Mesendoderm (in vitro differentiated cells): ENCODE measurements at regions not wholly inside any gene's neighbourhood (a gene's known extent, or its start where the extent isn't known, plus 50 kb on each side); places are given as distances from the start of the nearest gene placed in this dataset.

Source experiments
- DNase-seq: peaks from one replicate; pipeline ENCODE4 v3.0.0; 2013
- H2AK5ac ChIP-seq: 2 replicates; pipeline ENCODE4 v1.6.1; 2013; ENCODE audit warnings: low read length, inconsistent platforms
- H2BK120ac ChIP-seq: 2 replicates; pipeline ENCODE4 v1.6.1; 2013; ENCODE audit warnings: low read depth, mild to moderate bottlenecking, low read length, moderate library complexity, mixed read lengths
- H2BK15ac ChIP-seq: replicated peaks from 2 replicates; pipeline ENCODE4 v1.6.1; 2013; ENCODE audit warnings: low read depth, mild to moderate bottlenecking, moderate library complexity
- H2BK5ac ChIP-seq: 2 replicates; pipeline ENCODE4 v1.6.1; 2013; ENCODE audit warnings: low read length, inconsistent platforms
- H3K18ac ChIP-seq: 2 replicates; pipeline ENCODE4 v1.6.1; 2013; ENCODE audit warnings: mild to moderate bottlenecking, low read length, mixed read lengths
- H3K23ac ChIP-seq: one replicate; pipeline ENCODE4 v1.6.1; 2013; ENCODE audit warnings: low read length
- H3K27ac ChIP-seq: 2 replicates; pipeline ENCODE4 v1.5.1; 2013; ENCODE audit warnings: low read depth, mild to moderate bottlenecking, inconsistent platforms, low read length, moderate library complexity
- H3K27me3 ChIP-seq: 2 replicates; pipeline ENCODE4 v1.6.1; 2013; ENCODE audit warnings: low read length, control low read depth, mild to moderate bottlenecking, inconsistent platforms; ENCODE audit not compliant: insufficient read depth, poor library complexity
- H3K36me3 ChIP-seq: 2 replicates; pipeline ENCODE4 v1.6.1; 2013; ENCODE audit warnings: low read length, inconsistent platforms; ENCODE audit not compliant: control insufficient read depth, insufficient read depth
- H3K4ac ChIP-seq: one replicate; pipeline ENCODE4 v1.6.1; 2013; ENCODE audit warnings: low read depth, mild to moderate bottlenecking, low read length, moderate library complexity
- H3K4me1 ChIP-seq: 2 replicates; pipeline ENCODE4 v1.6.1; 2013; ENCODE audit warnings: low read depth, low read length, inconsistent platforms; ENCODE audit not compliant: control insufficient read depth
- H3K4me2 ChIP-seq: 2 replicates; pipeline ENCODE4 v1.6.1; 2013; ENCODE audit warnings: low read length
- H3K4me3 ChIP-seq: 2 replicates; pipeline ENCODE4 v1.5.1; 2013; ENCODE audit warnings: mild to moderate bottlenecking, low read length
- H3K56ac ChIP-seq: one replicate; pipeline ENCODE4 v1.6.1; 2013; ENCODE audit warnings: low read length
- H3K79me1 ChIP-seq: 2 replicates; pipeline ENCODE4 v1.6.1; 2013; ENCODE audit warnings: low read length, inconsistent platforms
- H3K79me2 ChIP-seq: 2 replicates; pipeline ENCODE4 v1.6.1; 2013; ENCODE audit warnings: mild to moderate bottlenecking, low read length; ENCODE audit not compliant: control insufficient read depth, insufficient read depth
- H3K9ac ChIP-seq: 2 replicates; pipeline ENCODE4 v1.6.1; 2013; ENCODE audit warnings: low read length, inconsistent platforms
- H4K5ac ChIP-seq: one replicate; pipeline ENCODE4 v1.6.1; 2013; ENCODE audit warnings: low read length
- H4K8ac ChIP-seq: one replicate; pipeline ENCODE4 v1.6.1; 2013; ENCODE audit warnings: low read depth, mild to moderate bottlenecking, control low read depth, low read length, moderate library complexity
- WGBS: extraction: QIAGEN DNeasy Blood & Tissue Kit; methylation state at CpG from one replicate; pipeline ENCODE4 v1.1.7; 2013; ENCODE audit warnings: low lambda C conversion rate, missing lambda C conversion rate; ENCODE audit not compliant: insufficient coverage; ENCODE audit errors: extremely low coverage; 5-methylcytosine and 5-hydroxymethylcytosine counted together

- Histone ChIP-seq H3K9ac (no peak overlapping the region), H3K79me2 (no peaks in the 10 kb centered on the region), H2BK120ac (no peak overlapping the region), H3K4ac (no peak overlapping the region), H3K4me1 (no peaks in the 10 kb centered on the region), H4K5ac (no peak overlapping the region), H4K8ac (no peak overlapping the region), H3K23ac (no peak overlapping the region), H2BK5ac (no peak overlapping the region), H2AK5ac (no peak overlapping the region), H3K36me3 (no peaks in the 10 kb centered on the region), H3K4me3 (no peak overlapping the region), H3K79me1 (no peaks in the 10 kb centered on the region), H3K4me2 (no peak overlapping the region), H3K56ac (no peak overlapping the region), H3K27me3 (no peaks in the 10 kb centered on the region), H3K18ac (no peak overlapping the region), H3K27ac (no peak overlapping the region), H2BK15ac (no peak overlapping the region)
- WGBS = no CpG with 5 or more reads among the region's 2 CpGs
- DNase-seq = no peak
Observed at GRCh38 chr1:186620566-186621350, 59.5 kb downstream of the PTGS2 start.

- Histone ChIP-seq H4K8ac (no peak overlapping the region), H2AK5ac (no peak overlapping the region), H4K5ac (no peak overlapping the region), H3K18ac (no peak overlapping the region), H2BK15ac (no peak overlapping the region), H3K23ac (no peak overlapping the region), H3K4me3 (no peak overlapping the region), H3K27me3 (no peaks in the 10 kb centered on the region), H2BK120ac (no peak overlapping the region), H3K9ac (no peak overlapping the region), H3K36me3 (no peaks in the 10 kb centered on the region), H3K4me1 (no peaks in the 10 kb centered on the region), H3K4me2 (no peak overlapping the region), H3K79me2 (no peaks in the 10 kb centered on the region), H3K4ac (no peak overlapping the region), H3K27ac (no peak overlapping the region), H3K56ac (no peak overlapping the region), H3K79me1 (no peaks in the 10 kb centered on the region), H2BK5ac (no peak overlapping the region)
- no peak for DNase-seq
- no CpG with 5 or more reads among the region's 11 CpGs for WGBS
Observed at GRCh38 chr1:186618401-186619170, 61.6 kb downstream of the PTGS2 start.

- no peak overlapping the region for H3K23ac ChIP-seq
- no peak overlapping the region for H2BK15ac ChIP-seq
- no peak overlapping the region for H4K8ac ChIP-seq
- no peaks in the 10 kb centered on the region for H3K36me3 ChIP-seq
- no peak overlapping the region for H3K4me2 ChIP-seq
- no peak overlapping the region for H2AK5ac ChIP-seq
- H4K5ac ChIP-seq = no peak overlapping the region
- H3K4me3 ChIP-seq = no peak overlapping the region
- no peaks in the 10 kb centered on the region for H3K79me2 ChIP-seq
- H3K9ac ChIP-seq = no peak overlapping the region
- no peak overlapping the region for H2BK120ac ChIP-seq
- H3K4me1 ChIP-seq = no peaks in the 10 kb centered on the region
- H3K4ac ChIP-seq = no peak overlapping the region
- H3K79me1 ChIP-seq = no peaks in the 10 kb centered on the region
- no peaks in the 10 kb centered on the region for H3K27me3 ChIP-seq
- WGBS = no CpG with 5 or more reads among the region's 7 CpGs
- no peak for DNase-seq
- H3K18ac ChIP-seq = no peak overlapping the region
- no peak overlapping the region for H2BK5ac ChIP-seq
- H3K27ac ChIP-seq = no peak overlapping the region
- H3K56ac ChIP-seq = no peak overlapping the region
Observed at GRCh38 chr1:186617926-186618325, 62.3 kb downstream of the PTGS2 start.

- Histone ChIP-seq H4K5ac (no peak overlapping the region), H3K79me1 (no peaks in the 10 kb centered on the region), H3K36me3 (no peaks in the 10 kb centered on the region), H3K27ac (no peak overlapping the region), H3K9ac (no peak overlapping the region), H2AK5ac (no peak overlapping the region), H4K8ac (no peak overlapping the region), H3K56ac (no peak overlapping the region), H2BK5ac (no peak overlapping the region), H2BK120ac (no peak overlapping the region), H3K4me1 (no peaks in the 10 kb centered on the region), H3K18ac (no peak overlapping the region), H3K4me3 (no peak overlapping the region), H3K79me2 (no peaks in the 10 kb centered on the region), H3K27me3 (no peaks in the 10 kb centered on the region), H3K4ac (no peak overlapping the region), H2BK15ac (no peak overlapping the region), H3K23ac (no peak overlapping the region), H3K4me2 (no peak overlapping the region)
- DNase-seq = no peak
Observed at GRCh38 chr1:186616511-186616910, 63.7 kb downstream of the PTGS2 start.

- Histone ChIP-seq H3K36me3 (no peaks in the 10 kb centered on the region), H3K27ac (no peak overlapping the region), H3K4me1 (no peaks in the 10 kb centered on the region), H4K5ac (no peak overlapping the region), H2BK5ac (no peak overlapping the region), H4K8ac (no peak overlapping the region), H3K18ac (no peak overlapping the region), H2BK120ac (no peak overlapping the region), H3K23ac (no peak overlapping the region), H2AK5ac (no peak overlapping the region), H3K79me1 (no peaks in the 10 kb centered on the region), H3K56ac (no peak overlapping the region), H3K27me3 (no peaks in the 10 kb centered on the region), H3K4me3 (no peak overlapping the region), H3K4ac (no peak overlapping the region), H3K79me2 (no peaks in the 10 kb centered on the region), H3K4me2 (no peak overlapping the region), H3K9ac (no peak overlapping the region), H2BK15ac (no peak overlapping the region)
- WGBS = no CpG with 5 or more reads among the region's 4 CpGs
- DNase-seq = no peak
Observed at GRCh38 chr1:186615332-186615731, 64.9 kb downstream of the PTGS2 start.
